ENCODE measurements at regions not wholly inside any gene's neighbourhood (a gene's known extent, or its start where the extent isn't known, plus 50 kb on each side); places are given as distances from the start of the nearest gene placed in this dataset.
"Not testable (repeated sequence)": the region's sequence is repeated elsewhere in the genome, so short reads cannot be mapped to it uniquely, and the experiment has no call there.

- TF ChIP-seq POLR2A (IDR thresholded peaks at IDR 0.05; ENCODE audit: low read length); GATA1 (IDR thresholded peaks at IDR 0.05; ENCODE audit: low read depth, low read length): not testable (repeated sequence)
Measured at GRCh38 chr18:4678685-4679084, 223.6 kb upstream of the DLGAP1 start.

Data from erythroblast (primary cell).